ENCODE measurements at regions not wholly inside any gene's neighbourhood (a gene's known extent, or its start where the extent isn't known, plus 50 kb on each side); places are given as distances from the start of the nearest gene placed in this dataset.

GRCh38 chr10:65482848-65483247, 1443.0 kb upstream of the LRRTM3 start:
- H3K4me2 ChIP-seq (ENCODE audit: low read depth, low read length) = no peak overlapping the region
- no peaks in the 10 kb centered on the region for H3K36me3 ChIP-seq (replicated peaks in 1 of 2; ENCODE audit: control insufficient read depth in 1 of 2, insufficient read depth in 2 of 2, low read length in 2 of 2)
- BruUV-seq (replicated peaks) = no TSS peak
- no peak overlapping the region for H3K27ac ChIP-seq (ENCODE audit: extremely low read length, insufficient read depth, low read length)
- H3K4me1 ChIP-seq (ENCODE audit: insufficient read depth, low read length) = no peaks in the 10 kb centered on the region
- DNase-seq (ENCODE audit: low spot score) (no peak), FAIRE-seq (no peak), ATAC-seq (no peak)
- CTCF ChIA-PET (ENCODE audit: low intra/inter-chr PET ratio, low total read pairs) = no interaction called here
- H3K9me3 ChIP-seq (ENCODE audit: low read length) = no peaks in the 10 kb centered on the region
- H3K79me2 ChIP-seq (ENCODE audit: insufficient read depth, low read length) = no peaks in the 10 kb centered on the region
- POLR2A ChIA-PET = no interaction called here
- WGBS (ENCODE audit: low lambda C conversion rate) = 7% methylated on average over 2 of the region's 2 CpGs
- no peak overlapping the region for H3K9ac ChIP-seq (ENCODE audit: insufficient read depth, low read depth, low read length)
- H4K20me1 ChIP-seq (ENCODE audit: insufficient read depth, low read length) = no peaks in the 10 kb centered on the region
- no peak overlapping the region for H2AFZ ChIP-seq (ENCODE audit: low read length)
- in situ Hi-C loops (cut with HindIII; ENCODE audit: extremely low pct_ligation_motif_present, low pct_unique_long_range_greater_than_20kb) (no loop called here), intact Hi-C loops (cut with micrococcal nuclease; ENCODE audit: unreplicated experiment) (no loop called here)
- no peaks in the 10 kb centered on the region for H3K27me3 ChIP-seq (ENCODE audit: control insufficient read depth in 1 of 2, insufficient read depth in 2 of 2, low read length in 2 of 2)
- TF ChIP-seq ZBED4 (CRISPR knock-in tag; IDR thresholded peaks at IDR 0.05; ENCODE audit: borderline replicate concordance) = no peak
- no peak for TF ChIP-seq ZNF768 (CRISPR knock-in tag; IDR thresholded peaks at IDR 0.05)
- no peak for TF ChIP-seq PRMT3 (CRISPR knock-in tag; IDR thresholded peaks at IDR 0.05; ENCODE audit: borderline replicate concordance, low read depth)
- TF ChIP-seq PAWR (CRISPR knock-in tag; IDR thresholded peaks at IDR 0.05; ENCODE audit: borderline replicate concordance) = no peak
- TF ChIP-seq ZNF713 (CRISPR knock-in tag; IDR thresholded peaks at IDR 0.05) = no peak
- no peak for TF ChIP-seq PHF20 (CRISPR knock-in tag; IDR thresholded peaks at IDR 0.05)
- no peak for TF ChIP-seq ZNF124 (CRISPR knock-in tag; IDR thresholded peaks at IDR 0.05)
- TF ChIP-seq IRF2 (CRISPR knock-in tag; IDR thresholded peaks at IDR 0.05) = no peak
- TF ChIP-seq MXI1 (IDR thresholded peaks at IDR 0.05; ENCODE audit: borderline replicate concordance, low read depth, low read length) = no peak
- no peak for TF ChIP-seq ZFP41 (CRISPR knock-in tag; IDR thresholded peaks at IDR 0.05; ENCODE audit: borderline replicate concordance)
- TF ChIP-seq ZNF296 (CRISPR knock-in tag; conservative IDR thresholded peaks at IDR 0.05) = no peak
- no peak for TF ChIP-seq RARG (CRISPR knock-in tag; IDR thresholded peaks at IDR 0.05; ENCODE audit: low read depth)
- no peak overlapping the region for H3K4me3 ChIP-seq (replicated peaks in 1 of 3; ENCODE audit: insufficient read depth in 1 of 3, low read depth in 2 of 3, low read length in 3 of 3)

Data from HepG2 (cell line).